HG03060 (cell line): ENCODE measurements at regions not wholly inside any gene's neighbourhood (a gene's known extent, or its start where the extent isn't known, plus 50 kb on each side); places are given as distances from the start of the nearest gene placed in this dataset.
A peak's percentile ranks its signal among the peaks of the same experiment; 100 is the strongest.
"Not testable (repeated sequence)": the region's sequence is repeated elsewhere in the genome, so short reads cannot be mapped to it uniquely, and the experiment has no call there.

ENCODE experiments used
- ATAC-seq: cut with Tn5 transposase; IDR thresholded peaks from one replicate; pipeline ENCODE4 v1.9.1; 2021; ENCODE audit warnings: low read depth, moderate number of reproducible peaks; ENCODE audit not compliant: unreplicated experiment

GRCh38 chr20:50434653-50435396, 75.4 kb upstream of the PTPN1 start:
- no peak for ATAC-seq

GRCh38 chr20:50435397-50436051, 74.7 kb upstream of the PTPN1 start:
- ATAC-seq, result no peak

- ATAC-seq, result no peak
Measured at GRCh38 chr20:50436052-50436656, 74.0 kb upstream of the PTPN1 start.

- no peak for ATAC-seq
Measured at GRCh38 chr20:50436696-50437095, 73.5 kb upstream of the PTPN1 start.

- no peak for ATAC-seq
Measured at GRCh38 chr20:50438986-50439407, 71.2 kb upstream of the PTPN1 start.

GRCh38 chr20:50439539-50440453, 70.4 kb upstream of the PTPN1 start:
- ATAC-seq, result no peak

- no peak for ATAC-seq
Measured at GRCh38 chr20:50442512-50442911, 67.7 kb upstream of the PTPN1 start.

GRCh38 chr20:50445354-50446151, 64.6 kb upstream of the PTPN1 start:
- ATAC-seq, result no peak

GRCh38 chr20:50446351-50447101, 63.7 kb upstream of the PTPN1 start:
- no peak for ATAC-seq

- ATAC-seq, result no peak
Measured at GRCh38 chr20:50447102-50447804, 62.9 kb upstream of the PTPN1 start.

GRCh38 chr20:50447817-50448216, 62.4 kb upstream of the PTPN1 start:
- no peak for ATAC-seq

- not testable (repeated sequence) for ATAC-seq
Measured at GRCh38 chr20:50448625-50449403, 61.4 kb upstream of the PTPN1 start.

- peak; percentile 52 for ATAC-seq
Measured at GRCh38 chr20:50449738-50450492, 60.3 kb upstream of the PTPN1 start.

GRCh38 chr20:50450493-50450826, 59.7 kb upstream of the PTPN1 start:
- peak; percentile 4 for ATAC-seq

- peak; percentile 61 for ATAC-seq
Measured at GRCh38 chr20:50450881-50451752, 59.1 kb upstream of the PTPN1 start.

GRCh38 chr20:50451792-50452425, 58.3 kb upstream of the PTPN1 start:
- ATAC-seq, result not testable (repeated sequence)
